K562 (cell line): ENCODE measurements at regions not wholly inside any gene's neighbourhood (a gene's known extent, or its start where the extent isn't known, plus 50 kb on each side); places are given as distances from the start of the nearest gene placed in this dataset.

Experiments used
- ATAC-seq: fragments of 200-7000 bp; cut with Tn5 transposase; 3 replicates; pipeline ENCODE4 v1.9.1; 2020; ENCODE audit warnings: moderate library complexity
- BruUV-seq: library from RNA; stranded (reverse); fragments of 400-500 nt; replicated peaks from 2 replicates; lab custom pipeline; 2021; lab: Mats Ljungman, UMichigan
- CTCF ChIA-PET: fragments of 300-600 bp; formaldehyde crosslinking; extraction: SDS; loops from one replicate; lab custom pipeline; 2021; ENCODE audit warnings: low intra/inter-chr PET ratio; lab: Yijun Ruan, JAX
- POLR2A ChIA-PET: fragments of 300-600, 350-650 bp; sonication (Branson Sonifier 250); formaldehyde crosslinking; extraction: SDS; loops from one replicate; lab custom pipeline; 2021; ENCODE audit warnings: antibody characterized with exemption, inconsistent platforms; lab: Yijun Ruan, JAX
- DNase-seq, 4 experiments: peaks; one replicate each; pipeline versions ENCODE4 v3.0.0 to v3.0.0-alpha.2; 2011 to 2018; ENCODE audit warnings: low spot score in 3 of 4, mixed read lengths in 3 of 4; ENCODE audit errors: extremely low read depth in 1 of 4
- FAIRE-seq: peaks from 2 replicates; lab custom pipeline; 2011; peaks lifted over from hg19 to GRCh38; lab: Jason Lieb, UNC
- H2AFZ ChIP-seq: 2 replicates; pipeline ENCODE4 v1.6.0; 2011; ENCODE audit warnings: low read depth, low read length, control low read depth, inconsistent platforms
- H3K27ac ChIP-seq: fragments of 200-600 bp; 3 replicates; pipeline ENCODE4 v1.8.0; 2011; ENCODE audit warnings: low read depth, mild to moderate bottlenecking, control low read depth, inconsistent platforms, low read length, moderate library complexity, mixed read lengths; ENCODE audit errors: extremely low read depth
- H3K27me3 ChIP-seq, 2 experiments: fragments of 300-600 bp in 1 of 2; 2 replicates in 1 of 2; 3 replicates in 1 of 2; pipeline versions ENCODE4 v1.6.0 to v1.8.0; 2011; ENCODE audit warnings: inconsistent platforms in 2 of 2, low read length in 2 of 2, mild to moderate bottlenecking in 1 of 2, mixed read lengths in 1 of 2, moderate library complexity in 1 of 2; ENCODE audit not compliant: control insufficient read depth in 2 of 2, insufficient read depth in 2 of 2
- H3K36me3 ChIP-seq: fragments of 300-600 bp; 3 replicates; pipeline ENCODE4 v1.8.0; 2011; ENCODE audit warnings: mild to moderate bottlenecking, low read length, inconsistent platforms; ENCODE audit not compliant: control insufficient read depth, insufficient read depth
- H3K4me1 ChIP-seq, 2 experiments: fragments of 200-600 bp in 1 of 2; replicated peaks in 1 of 2; 2 replicates in 1 of 2; 3 replicates in 1 of 2; pipeline versions ENCODE4 v1.5.1 to v1.8.0; 2011; ENCODE audit warnings: inconsistent platforms in 2 of 2, low read length in 2 of 2, mild to moderate bottlenecking in 1 of 2, mixed read lengths in 1 of 2, moderate library complexity in 1 of 2; ENCODE audit not compliant: control insufficient read depth in 2 of 2, insufficient read depth in 2 of 2
- H3K4me2 ChIP-seq: 2 replicates; pipeline ENCODE4 v1.6.1; 2011; ENCODE audit warnings: low read length, control low read depth, inconsistent platforms, mixed read lengths; ENCODE audit not compliant: insufficient read depth
- H3K4me3 ChIP-seq: fragments of 200-600 bp; sonication (generic), shearing (Covaris generic); 2 replicates; pipeline ENCODE4 v1.5.1; 2016; ENCODE audit warnings: control low read depth, inconsistent platforms
- H3K79me2 ChIP-seq: fragments of 200-600 bp; 3 replicates; pipeline ENCODE4 v1.8.0; 2011; ENCODE audit warnings: low read length, inconsistent platforms; ENCODE audit not compliant: control insufficient read depth, insufficient read depth
- H3K9ac ChIP-seq, 2 experiments: 2 replicates each; pipeline versions ENCODE4 v1.6.0 to v1.6.1; 2011; ENCODE audit warnings: low read depth in 2 of 2, low read length in 2 of 2, control low read depth in 1 of 2, inconsistent platforms in 1 of 2, mild to moderate bottlenecking in 1 of 2, mixed read lengths in 1 of 2; ENCODE audit not compliant: insufficient read depth in 1 of 2
- H3K9me1 ChIP-seq: one replicate; pipeline ENCODE4 v1.6.0; 2011; ENCODE audit warnings: inconsistent platforms, mild to moderate bottlenecking, low read length, moderate library complexity; ENCODE audit not compliant: control insufficient read depth, insufficient read depth
- H3K9me3 ChIP-seq: replicated peaks from 2 replicates; pipeline ENCODE4 v1.5.1; 2011; ENCODE audit warnings: low read depth, low read length, inconsistent platforms; ENCODE audit not compliant: control insufficient read depth, insufficient read depth
- H4K20me1 ChIP-seq: replicated peaks from 2 replicates; pipeline ENCODE4 v1.6.1; 2011; ENCODE audit warnings: low read length, inconsistent platforms, mixed read lengths; ENCODE audit not compliant: control insufficient read depth, insufficient read depth
- NKRF ChIP-seq: fragments of 450-650 bp; IDR thresholded peaks from 2 replicates; pipeline ENCODE4 v1.6.1; 2016; ENCODE audit warnings: borderline replicate concordance
- RERE ChIP-seq: sonication (generic); formaldehyde crosslinking; IDR thresholded peaks from 2 replicates; pipeline ENCODE4 v1.8.0; 2023; ENCODE audit warnings: missing genetic modification reagents, mild to moderate bottlenecking, borderline replicate concordance
- ZNF23 ChIP-seq: fragments of 250-450 bp; sonication (Bioruptor Pico); IDR thresholded peaks from 2 replicates; pipeline ENCODE4 v1.4.0; 2020; ENCODE audit warnings: mild to moderate bottlenecking
- WGBS: fragments of 100-300 bp; shearing (Covaris generic); methylation state at CpG from one replicate; pipeline ENCODE4 v1.1.6; 2016; ENCODE audit warnings: low coverage, mixed read lengths; ENCODE audit not compliant: insufficient coverage; ENCODE audit errors: missing lambda C conversion rate; 5-methylcytosine and 5-hydroxymethylcytosine counted together
- in situ Hi-C: fragments of 300-500 bp; cut with MboI; formaldehyde crosslinking; loops from 4 replicates; pipeline ENCODE4 v1.15.0; 2018; ENCODE audit warnings: inconsistent platforms, mixed read lengths
- intact Hi-C: fragments of 100-400 bp; cut with micrococcal nuclease; formaldehyde crosslinking; loops from 2 replicates; pipeline ENCODE4 v1.14.2; 2022

- TF ChIP-seq NKRF = no peak
- TF ChIP-seq ZNF23 = no peak
Measured at GRCh38 chr22:27491888-27492287, 309.7 kb downstream of the MN1 start (continued).

- no peaks in the 10 kb centered on the region for H3K36me3 ChIP-seq
- ChIA-PET POLR2A (no interaction called here), CTCF (no interaction called here)
- no peak overlapping the region for H2AFZ ChIP-seq
- ATAC-seq = no peak
- no peaks in the 10 kb centered on the region for H3K79me2 ChIP-seq
- H3K9me1 ChIP-seq = no peaks in the 10 kb centered on the region
- H3K4me3 ChIP-seq = no peak overlapping the region
- intact Hi-C loops (no loop called here), in situ Hi-C loops (no loop called here)
- WGBS = 0% methylated on average over 5 of the region's 5 CpGs
- H3K27ac ChIP-seq = no peak overlapping the region
- no peaks in the 10 kb centered on the region for H4K20me1 ChIP-seq
- peaks cover 0 to 12% of the 10 kb centered on the region in 2 experiments; a peak in 1 of 5 replicates for H3K27me3 ChIP-seq
- no peak overlapping the region for H3K4me2 ChIP-seq
- BruUV-seq = no TSS peak
- H3K9me3 ChIP-seq = no peaks in the 10 kb centered on the region
- FAIRE-seq = no peak
- H3K4me1 ChIP-seq = no peaks in the 10 kb centered on the region
- H3K9ac ChIP-seq = no peak overlapping the region
- no peak for DNase-seq
- no peak for TF ChIP-seq RERE
Measured at GRCh38 chr22:27492566-27493201, 308.9 kb downstream of the MN1 start.
